HFF-Myc (cell line): ENCODE measurements at regions not wholly inside any gene's neighbourhood (a gene's known extent, or its start where the extent isn't known, plus 50 kb on each side); places are given as distances from the start of the nearest gene placed in this dataset.

Experiments
- DNase-seq: peaks from one replicate; pipeline ENCODE4 v3.0.0-alpha.2; 2011; ENCODE audit warnings: low read depth; ENCODE audit errors: extremely low read depth
- H3K4me3 ChIP-seq: replicated peaks from 2 replicates; pipeline ENCODE4 v1.5.1; 2011; ENCODE audit warnings: low read depth, mild to moderate bottlenecking, control low read depth, low read length
- TF ChIP-seq, protein P1 (sequence below): IDR thresholded peaks from 2 replicates; pipeline ENCODE4 v1.5.1; 2012; ENCODE audit warnings: mild to moderate bottlenecking, low read depth, low read length, control low read depth; ENCODE audit errors: missing control alignments

DNA sequence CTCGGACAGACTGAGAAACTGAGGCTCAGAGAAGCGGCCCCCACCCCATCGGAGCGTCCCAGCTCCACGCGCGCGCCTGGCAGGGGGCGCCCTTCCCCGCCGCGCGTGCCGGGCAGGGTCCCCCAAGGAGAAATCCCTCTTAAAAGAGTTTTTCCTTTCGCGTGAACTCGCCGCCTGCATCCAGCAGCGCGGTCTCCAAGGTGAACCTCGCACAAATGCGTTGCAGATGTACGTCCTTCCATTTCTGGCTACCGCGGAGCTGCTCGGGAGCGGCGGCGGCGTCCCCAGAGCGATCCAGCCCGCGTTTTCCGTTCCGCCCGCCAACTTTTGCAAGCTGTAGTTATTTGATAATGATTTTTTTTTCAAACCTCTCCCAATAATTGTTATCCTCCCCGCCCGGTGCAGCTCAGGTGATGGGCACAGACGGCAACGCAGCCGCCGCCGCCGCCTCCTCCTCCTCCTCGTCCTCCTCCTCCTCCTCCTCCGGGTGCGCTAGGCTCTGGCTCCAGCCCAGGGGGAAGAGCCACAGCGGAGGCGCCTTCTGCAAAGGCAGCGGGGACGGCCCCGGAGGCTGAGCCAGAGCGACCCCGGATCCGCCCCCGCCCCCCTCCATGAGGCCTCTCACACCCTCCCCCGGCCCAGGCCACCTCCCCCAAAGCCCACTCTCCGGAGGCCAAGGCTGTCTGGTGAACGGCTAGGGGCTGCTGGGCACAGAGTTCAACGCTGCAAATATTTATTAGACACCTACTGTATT lies 74.0 kb upstream of the CUX1 start:
- DNase-seq, result no peak
- TF ChIP-seq, protein P1, sequence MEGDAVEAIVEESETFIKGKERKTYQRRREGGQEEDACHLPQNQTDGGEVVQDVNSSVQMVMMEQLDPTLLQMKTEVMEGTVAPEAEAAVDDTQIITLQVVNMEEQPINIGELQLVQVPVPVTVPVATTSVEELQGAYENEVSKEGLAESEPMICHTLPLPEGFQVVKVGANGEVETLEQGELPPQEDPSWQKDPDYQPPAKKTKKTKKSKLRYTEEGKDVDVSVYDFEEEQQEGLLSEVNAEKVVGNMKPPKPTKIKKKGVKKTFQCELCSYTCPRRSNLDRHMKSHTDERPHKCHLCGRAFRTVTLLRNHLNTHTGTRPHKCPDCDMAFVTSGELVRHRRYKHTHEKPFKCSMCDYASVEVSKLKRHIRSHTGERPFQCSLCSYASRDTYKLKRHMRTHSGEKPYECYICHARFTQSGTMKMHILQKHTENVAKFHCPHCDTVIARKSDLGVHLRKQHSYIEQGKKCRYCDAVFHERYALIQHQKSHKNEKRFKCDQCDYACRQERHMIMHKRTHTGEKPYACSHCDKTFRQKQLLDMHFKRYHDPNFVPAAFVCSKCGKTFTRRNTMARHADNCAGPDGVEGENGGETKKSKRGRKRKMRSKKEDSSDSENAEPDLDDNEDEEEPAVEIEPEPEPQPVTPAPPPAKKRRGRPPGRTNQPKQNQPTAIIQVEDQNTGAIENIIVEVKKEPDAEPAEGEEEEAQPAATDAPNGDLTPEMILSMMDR, result peak; percentile 40
- H3K4me3 ChIP-seq, result peak overlapping the region; percentile 37

DNA sequence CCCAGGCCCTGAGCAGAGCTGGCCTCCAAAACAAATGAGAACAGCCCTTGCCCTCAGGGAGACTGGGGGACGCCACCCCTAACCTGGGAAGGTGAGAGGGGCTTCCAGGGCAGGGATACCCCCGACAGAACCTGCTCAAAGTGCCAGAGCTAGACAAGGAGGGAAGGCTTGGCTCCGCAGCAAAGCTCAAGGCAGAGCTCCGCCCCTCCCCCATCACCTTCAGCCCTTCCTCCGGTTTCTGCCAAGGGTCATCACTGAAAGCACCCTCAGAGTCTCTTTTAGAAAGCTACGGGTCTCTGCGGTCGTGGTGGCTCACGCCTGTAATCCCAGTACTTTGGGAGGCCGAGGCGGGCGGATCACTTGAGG lies 73.4 kb upstream of the CUX1 start:
- no peak for DNase-seq
- no peak overlapping the region for H3K4me3 ChIP-seq
- TF ChIP-seq, protein P1, result no peak

DNA sequence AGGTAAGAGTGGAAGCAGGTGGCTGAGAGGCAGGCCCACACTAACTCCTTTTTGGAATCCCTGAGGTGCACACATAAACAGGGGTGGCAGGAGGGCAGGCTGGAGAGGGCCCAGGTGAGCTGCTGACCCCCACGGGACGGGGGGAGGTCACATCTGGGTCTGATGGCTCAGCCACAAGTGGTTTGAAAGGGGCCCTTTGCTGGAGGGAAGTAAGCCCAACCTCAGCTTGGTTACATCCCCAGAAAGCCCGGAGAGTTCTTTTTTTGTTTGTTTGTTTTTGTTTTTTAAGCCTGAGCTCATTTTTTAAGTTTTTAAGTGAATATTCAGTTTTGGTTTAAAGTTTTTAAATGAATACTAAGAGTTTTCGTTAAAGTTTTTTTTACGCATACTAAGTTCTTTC lies 72.8 kb upstream of the CUX1 start:
- TF ChIP-seq, protein P1, result no peak
- no peak for DNase-seq
- H3K4me3 ChIP-seq, result no peak overlapping the region

DNA sequence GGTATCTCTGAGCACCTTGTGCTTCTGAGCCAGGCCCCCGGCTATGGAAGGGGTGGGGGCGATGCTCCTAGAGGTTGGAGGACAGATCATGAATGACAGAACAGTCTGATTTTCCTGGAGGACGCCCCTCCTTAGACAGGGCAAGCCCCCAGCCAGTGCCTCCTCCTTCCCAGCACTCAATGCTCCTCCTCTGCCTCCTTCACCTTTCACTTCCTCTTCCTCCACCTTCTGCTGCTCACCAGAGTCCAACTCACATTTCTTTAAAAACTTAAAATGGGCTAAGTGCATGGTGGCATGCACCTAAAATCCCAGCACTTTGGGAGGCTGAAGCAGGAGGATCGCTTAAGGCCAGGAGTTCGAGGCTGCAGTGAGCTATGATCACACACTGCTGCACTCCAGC lies 71.1 kb upstream of the CUX1 start:
- TF ChIP-seq, protein P1, result no peak
- H3K4me3 ChIP-seq, result no peak overlapping the region
- no peak for DNase-seq

DNA sequence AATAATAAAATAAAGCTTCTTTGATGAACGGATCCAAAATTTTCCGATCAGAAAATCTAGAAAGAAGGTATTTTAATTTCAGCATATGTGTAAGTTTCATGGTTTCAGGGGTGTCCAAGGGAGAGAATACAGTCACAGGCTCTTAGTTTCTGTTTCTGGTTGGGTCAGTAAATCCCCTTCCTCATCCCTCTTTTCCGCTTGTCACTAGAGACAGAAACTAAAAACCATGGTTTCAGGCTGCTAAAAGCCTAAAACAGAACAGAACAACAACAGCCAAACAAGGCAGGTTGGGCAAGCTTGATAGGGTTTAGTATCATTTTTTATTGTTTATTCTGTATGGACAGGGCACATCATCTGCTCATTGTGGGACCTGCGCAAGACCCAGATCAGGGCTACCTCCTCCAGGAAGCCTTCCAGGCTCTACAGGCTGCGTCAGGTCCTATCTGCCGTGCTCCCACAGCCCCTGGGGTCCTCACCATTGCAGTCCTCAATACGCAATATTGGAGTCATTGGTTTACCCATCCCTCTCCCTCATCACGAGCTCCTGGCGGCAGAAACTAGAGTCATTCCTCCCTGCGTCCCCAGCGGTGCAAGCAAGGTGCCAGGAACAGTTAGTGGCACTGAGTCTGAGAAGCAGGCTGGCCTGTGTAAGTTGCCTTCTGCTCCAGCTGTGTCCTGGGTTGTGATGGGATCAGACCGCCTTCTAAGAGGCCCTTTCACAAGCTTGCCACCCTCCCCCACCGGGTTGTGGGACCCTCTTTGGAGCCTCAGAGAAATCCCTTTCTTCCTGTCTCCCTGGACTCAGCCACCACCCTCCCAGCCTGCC lies 70.2 kb upstream of the CUX1 start:
- TF ChIP-seq, protein P1, result no peak
- no peak overlapping the region for H3K4me3 ChIP-seq
- no peak for DNase-seq

DNA sequence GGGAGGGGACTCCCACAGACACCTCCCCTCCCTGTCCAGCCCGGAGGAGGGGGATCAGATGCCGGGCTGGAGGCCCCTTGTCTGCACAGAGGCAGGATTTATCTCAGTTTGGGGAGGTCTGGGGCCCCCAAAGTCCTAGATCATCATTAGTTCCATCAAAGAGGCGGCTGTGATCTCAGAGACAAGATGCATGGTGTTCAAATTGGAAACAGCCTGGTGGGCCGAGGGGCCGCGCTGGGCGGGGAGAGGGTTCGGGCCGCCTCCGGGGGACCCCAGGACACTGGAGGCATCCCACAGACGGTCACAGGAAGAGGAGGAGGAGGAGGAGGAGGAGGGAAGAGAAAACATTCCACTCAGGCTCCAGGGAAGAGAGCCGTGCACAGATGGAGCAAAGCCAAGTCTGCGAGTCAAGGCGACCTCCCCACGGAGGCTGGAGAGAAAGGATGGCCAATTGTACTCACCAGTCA lies 69.5 kb upstream of the CUX1 start:
- TF ChIP-seq, protein P1, result no peak
- H3K4me3 ChIP-seq, result no peak overlapping the region
- DNase-seq, result no peak
